ENCODE measurements at regions not wholly inside any gene's neighbourhood (a gene's known extent, or its start where the extent isn't known, plus 50 kb on each side); places are given as distances from the start of the nearest gene placed in this dataset.
"Not testable (repeated sequence)": the region's sequence is repeated elsewhere in the genome, so short reads cannot be mapped to it uniquely, and the experiment has no call there.

GRCh38 chr2:53247956-53248735 lies 519.5 kb upstream of the CHAC2 start:
- DNase-seq = no peak

DNA sequence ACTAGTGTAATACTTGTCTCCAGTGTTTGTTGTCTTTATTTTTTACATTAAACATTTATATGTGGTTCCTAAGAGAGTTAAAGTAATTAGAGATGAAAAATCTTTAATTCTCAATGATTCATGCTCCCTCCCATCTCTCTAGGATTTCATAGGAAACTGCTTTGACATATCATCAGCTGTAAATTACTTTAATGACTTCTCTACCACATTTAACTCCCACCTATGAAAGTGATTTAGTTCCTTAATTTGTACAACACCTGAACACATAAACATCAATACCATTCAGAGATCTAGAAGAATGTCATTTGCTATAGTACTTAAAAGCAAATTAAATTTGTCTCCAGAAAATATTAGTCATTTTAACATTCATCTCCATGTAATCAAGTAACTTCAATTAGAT lies 524.2 kb upstream of the CHAC2 start:
- no peak for DNase-seq

- no peak for DNase-seq
These were observed 525.5 kb upstream of the CHAC2 start for GRCh38 chr2:53242090-53242489.

DNA sequence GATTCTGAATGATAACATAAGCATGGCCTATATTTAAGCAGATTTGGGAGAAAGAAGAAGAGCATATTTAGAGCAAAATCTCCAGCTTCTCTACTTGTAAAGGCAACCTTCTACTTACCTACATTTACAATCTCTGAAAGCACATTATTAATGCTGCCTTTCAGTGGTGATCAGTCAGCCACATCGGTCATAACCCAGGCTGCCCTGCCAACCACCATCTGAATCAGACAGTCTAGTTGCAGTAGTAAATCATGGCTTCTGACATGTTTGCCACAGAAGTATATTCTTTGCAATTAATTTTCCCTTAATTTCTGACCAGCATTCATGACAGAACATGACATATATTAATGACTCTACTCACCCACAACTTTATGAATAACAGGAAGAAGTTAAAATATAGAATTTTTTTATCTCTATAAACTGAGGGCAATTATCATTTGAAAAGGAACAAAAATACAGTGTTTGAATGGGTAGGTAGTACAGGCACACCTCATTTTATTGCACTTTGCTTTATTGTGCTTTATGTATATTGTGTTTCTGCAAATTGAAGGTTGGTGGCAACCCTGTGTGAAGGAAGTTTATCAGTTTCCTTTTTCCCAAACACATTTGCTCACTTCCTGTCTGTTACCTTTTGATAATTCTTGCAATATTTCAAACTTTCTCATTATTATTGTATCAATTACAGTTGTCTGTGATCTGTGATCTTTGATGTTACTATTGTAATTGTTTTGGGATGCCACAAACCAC lies 531.6 kb upstream of the CHAC2 start:
- no peak for DNase-seq

DNA sequence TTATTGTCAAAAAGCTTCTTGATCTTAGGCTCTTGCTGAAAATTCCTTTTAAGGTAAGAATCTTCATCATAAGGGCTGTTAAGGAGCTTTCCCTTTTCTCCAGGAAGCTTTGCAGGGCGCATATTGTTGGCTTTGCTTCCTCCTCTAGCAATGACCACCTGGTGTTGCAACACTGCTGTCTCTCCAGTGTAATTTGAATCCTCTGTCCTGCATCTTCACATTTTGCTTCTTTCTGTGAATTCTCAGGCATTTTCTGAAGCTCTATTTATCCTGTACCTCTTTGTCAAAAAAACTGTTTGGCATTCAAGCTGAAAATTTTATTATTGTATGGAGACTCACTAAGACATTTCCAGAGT lies 533.1 kb upstream of the CHAC2 start:
- DNase-seq = no peak

DNA sequence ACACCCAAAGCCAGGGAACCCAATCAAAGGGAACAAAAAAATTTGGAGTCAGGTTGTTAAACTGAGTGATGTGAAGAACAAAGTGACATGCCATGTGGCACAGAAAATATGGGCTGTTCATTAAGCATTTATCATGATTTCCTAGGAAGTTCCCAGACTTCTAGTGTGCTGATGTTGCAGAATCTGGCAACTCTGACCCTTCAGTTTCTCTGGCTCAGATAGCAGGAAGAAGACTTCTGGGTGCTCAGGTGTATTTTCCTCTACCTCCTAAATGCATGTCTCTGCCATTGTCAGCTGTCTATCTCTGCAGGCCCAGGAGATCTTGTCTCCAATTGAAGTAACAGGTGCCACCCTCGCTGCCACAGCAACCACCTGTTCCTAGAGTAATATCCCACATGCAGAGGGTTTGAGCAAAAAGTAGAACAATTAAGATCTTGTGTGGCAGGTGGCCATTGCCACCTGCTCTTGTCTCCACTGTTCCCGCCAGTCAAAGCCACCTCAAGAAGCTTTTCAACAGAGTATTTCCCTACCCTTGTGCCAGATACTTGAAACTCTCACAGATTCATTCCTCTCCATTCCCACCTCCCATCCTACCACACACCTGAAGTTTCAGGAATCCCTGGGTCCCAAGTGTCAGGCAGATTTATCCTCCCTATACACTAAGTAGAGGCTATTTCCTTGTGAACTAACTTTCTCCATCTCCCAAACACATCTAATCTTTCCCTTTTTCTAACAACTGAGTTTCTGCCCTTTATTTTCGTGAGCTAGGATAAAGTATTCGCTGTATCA lies 533.7 kb upstream of the CHAC2 start:
- DNase-seq = no peak

- DNase-seq = no peak
These were observed 535.7 kb upstream of the CHAC2 start for GRCh38 chr2:53231908-53232307.

GRCh38 chr2:53230691-53231090 lies 536.9 kb upstream of the CHAC2 start:
- no peak for DNase-seq

GRCh38 chr2:53227535-53227934 lies 540.1 kb upstream of the CHAC2 start:
- no peak for DNase-seq

DNA sequence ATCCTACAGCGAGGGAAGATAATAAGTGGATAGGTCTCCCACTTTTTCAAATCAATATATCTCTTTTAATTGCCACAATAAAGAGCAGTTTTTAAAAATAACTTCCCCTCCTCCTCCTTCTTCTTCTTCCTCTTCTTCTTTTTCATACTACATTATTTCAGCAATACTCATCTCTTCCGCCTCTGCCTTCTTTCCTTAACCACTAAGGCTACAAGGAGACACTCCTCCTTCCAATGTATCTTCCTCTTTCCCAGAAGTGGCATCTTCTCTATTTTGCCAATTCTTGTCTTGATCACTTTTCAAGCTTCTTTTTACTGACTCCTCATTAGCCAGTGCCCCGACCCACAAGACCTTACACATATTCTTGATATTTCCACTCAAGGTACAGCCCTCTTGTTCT lies 546.6 kb upstream of the CHAC2 start:
- no peak for DNase-seq

DNA sequence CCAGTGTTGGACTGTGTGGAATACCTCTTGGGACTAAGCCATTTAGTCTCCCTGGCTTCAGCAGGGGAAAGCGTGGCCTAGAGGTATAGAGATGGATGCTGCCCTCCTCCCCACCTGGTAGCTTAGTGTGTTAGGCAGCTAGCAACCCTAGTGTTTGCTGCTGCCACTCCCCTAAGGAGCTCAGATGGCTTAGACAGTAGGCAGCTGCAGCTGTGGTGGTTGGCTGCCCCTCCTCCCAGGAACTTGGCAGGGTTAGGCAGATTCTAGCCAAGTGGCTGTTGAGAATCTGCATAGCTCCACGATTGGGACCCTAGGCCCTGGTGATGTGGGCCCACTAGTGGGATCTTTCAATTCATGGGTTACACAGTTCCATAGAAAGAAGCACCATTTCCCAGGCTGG lies 550.4 kb upstream of the CHAC2 start:
- no peak for DNase-seq

DNA sequence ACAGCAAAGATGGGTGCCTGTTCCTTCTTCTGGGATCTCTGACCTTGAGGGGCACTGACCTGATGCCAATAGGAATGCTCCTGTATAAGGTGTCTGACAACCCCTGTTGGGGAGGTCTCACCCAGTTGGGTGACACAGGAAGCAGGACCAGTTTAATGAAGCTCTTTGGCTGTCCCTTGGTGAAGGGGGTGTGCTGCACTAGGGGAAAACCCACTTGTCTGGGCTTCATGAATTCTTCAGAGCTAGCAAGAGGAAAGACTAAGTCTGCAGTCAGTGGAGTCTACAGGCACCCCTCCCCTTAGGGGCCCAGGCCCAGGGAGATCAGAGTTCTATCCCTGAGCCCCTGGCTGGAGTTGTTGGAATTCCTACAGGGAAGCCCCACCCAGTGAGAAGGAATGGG lies 550.8 kb upstream of the CHAC2 start:
- DNase-seq = no peak

DNA sequence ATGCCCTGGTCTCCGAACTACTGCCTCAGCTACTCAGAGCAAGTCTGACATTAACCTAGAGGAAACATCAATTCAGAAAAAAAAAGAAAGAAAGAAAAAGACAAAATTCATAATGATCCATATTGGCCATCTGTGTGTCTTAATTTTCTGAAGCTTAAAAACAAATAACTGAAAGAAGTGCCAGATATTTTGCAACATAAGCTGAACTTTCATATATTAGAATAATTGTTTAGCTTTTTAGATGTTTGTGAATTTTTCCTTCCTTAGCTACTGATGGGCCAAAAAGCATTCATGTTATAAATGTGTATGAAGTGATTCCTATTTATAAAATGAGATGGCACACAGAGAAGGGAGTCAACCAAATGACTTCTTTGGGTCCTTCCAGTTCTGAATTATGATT lies 555.0 kb upstream of the CHAC2 start:
- no peak for DNase-seq

GRCh38 chr2:53211201-53211774 lies 556.3 kb upstream of the CHAC2 start:
- no peak for DNase-seq

GRCh38 chr2:53210538-53210937 lies 557.1 kb upstream of the CHAC2 start:
- DNase-seq = no peak

GRCh38 chr2:53209679-53210458 lies 557.7 kb upstream of the CHAC2 start:
- DNase-seq = no peak

- DNase-seq = no peak
These were observed 558.8 kb upstream of the CHAC2 start for GRCh38 chr2:53208815-53209214.

DNA sequence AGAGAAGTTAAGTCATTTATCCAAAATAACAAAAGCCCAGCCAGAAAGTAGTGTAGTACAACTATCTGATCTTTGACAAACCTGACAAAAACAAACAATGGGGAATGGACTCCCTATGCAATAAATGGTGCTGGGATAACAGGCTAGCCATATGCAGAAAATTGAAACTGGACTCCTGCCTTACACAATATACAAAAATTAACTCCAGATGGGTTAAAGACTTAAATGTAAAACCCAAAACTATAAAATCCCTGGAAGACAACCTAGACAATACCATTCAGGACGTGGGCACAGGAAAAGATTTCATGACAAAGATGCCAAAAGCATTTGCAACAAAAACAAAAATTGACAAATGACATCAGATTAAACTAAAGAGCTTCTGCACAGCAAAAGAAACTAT lies 561.4 kb upstream of the CHAC2 start:
- not testable (repeated sequence) for DNase-seq

- no peak for DNase-seq
These were observed 565.5 kb upstream of the CHAC2 start for GRCh38 chr2:53202063-53202462.

DNA sequence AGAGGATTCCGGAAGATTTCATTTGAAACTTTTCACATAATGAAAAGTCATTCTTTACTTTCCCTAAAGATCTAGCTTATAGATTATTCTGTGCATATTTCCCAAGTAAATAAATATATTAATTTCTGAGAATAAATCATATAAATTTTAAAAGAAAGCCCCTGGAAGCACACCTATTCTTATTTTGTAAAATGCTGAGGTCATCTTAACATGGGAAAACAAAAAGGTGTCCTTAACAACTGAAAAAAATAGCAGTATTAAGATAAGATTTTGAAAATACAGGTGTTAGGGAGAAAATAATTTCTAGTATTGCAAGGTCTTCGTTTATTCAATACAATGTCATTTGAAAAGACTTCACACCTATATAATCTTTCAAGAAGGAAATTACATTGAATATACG lies 567.5 kb upstream of the CHAC2 start:
- no peak for DNase-seq

DNA sequence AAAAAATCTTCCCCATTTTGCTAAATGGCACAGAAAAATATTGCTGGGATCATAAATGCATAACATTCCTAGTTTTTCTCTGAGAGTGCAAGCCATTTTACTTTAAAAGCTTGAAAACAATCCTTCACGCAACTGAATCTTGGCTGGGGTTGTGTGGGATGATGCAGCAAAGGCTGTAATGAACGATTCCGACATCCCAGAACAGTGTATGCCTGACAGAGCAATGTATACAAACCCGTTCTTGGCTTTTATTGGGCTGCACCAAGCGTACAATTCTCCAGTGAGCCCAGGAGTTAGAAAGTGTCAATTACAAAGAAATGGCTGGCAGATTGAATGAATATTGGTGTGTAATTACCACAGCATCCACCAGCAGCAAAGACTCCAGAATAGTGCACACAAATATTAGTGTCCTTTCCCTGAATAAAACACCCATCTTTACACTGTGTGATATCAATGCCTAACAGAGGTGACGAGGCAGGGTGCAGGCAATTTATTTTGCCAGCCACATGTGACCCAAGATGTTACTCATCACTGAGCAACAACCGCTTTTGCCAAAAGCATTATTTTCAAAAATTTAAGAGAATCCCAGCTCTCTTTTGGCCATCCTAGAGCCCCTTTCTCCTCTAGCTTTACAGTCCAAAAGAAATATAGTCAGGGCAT lies 578.6 kb upstream of the CHAC2 start:
- no peak for DNase-seq

DNA sequence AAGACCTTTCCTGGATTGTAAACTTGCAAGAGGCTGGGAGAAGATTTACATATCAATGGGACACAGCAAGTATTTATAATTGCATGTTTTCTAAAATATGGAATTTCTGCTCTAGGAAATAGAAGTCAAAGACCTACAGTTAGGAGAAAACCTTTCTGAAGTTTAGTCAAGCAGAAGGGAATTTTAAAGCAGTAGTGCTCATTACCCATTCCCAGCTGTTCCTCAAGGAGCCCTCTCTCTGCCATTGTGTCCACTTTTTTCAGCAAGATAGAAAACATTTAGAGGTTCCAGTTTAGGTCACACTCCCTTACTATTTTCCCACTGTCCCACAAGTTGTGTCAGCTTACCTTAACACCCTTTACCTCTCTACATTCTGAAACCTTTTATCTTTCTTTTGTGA lies 584.0 kb upstream of the CHAC2 start:
- DNase-seq = no peak

Measured in bone marrow (tissue), 2 donors.